ENCODE measurements at regions not wholly inside any gene's neighbourhood (a gene's known extent, or its start where the extent isn't known, plus 50 kb on each side); places are given as distances from the start of the nearest gene placed in this dataset.

- ATAC-seq: no peak
- no peak for TF ChIP-seq CREB5 (CRISPR knock-in tag; IDR thresholded peaks at IDR 0.05; ENCODE audit: low read depth)
- TF ChIP-seq ZFP3 (CRISPR knock-in tag; IDR thresholded peaks at IDR 0.05): no peak
- TF ChIP-seq ZNF70 (CRISPR knock-in tag; IDR thresholded peaks at IDR 0.05): no peak
- TF ChIP-seq POU6F1 (CRISPR knock-in tag; IDR thresholded peaks at IDR 0.05; ENCODE audit: borderline replicate concordance, low read depth): no peak
- no peak for TF ChIP-seq ISL1 (CRISPR knock-in tag; IDR thresholded peaks at IDR 0.05)
- TF ChIP-seq PPARA (CRISPR knock-in tag; IDR thresholded peaks at IDR 0.05; ENCODE audit: borderline replicate concordance): no peak
- TF ChIP-seq BACH2 (CRISPR knock-in tag; IDR thresholded peaks at IDR 0.05; ENCODE audit: borderline replicate concordance): no peak
- TF ChIP-seq GLIS3 (CRISPR knock-in tag; IDR thresholded peaks at IDR 0.05): no peak
- no peak for TF ChIP-seq CSDC2 (CRISPR knock-in tag; IDR thresholded peaks at IDR 0.05)
- TF ChIP-seq OSR1 (CRISPR knock-in tag; IDR thresholded peaks at IDR 0.05): no peak
- no peak for TF ChIP-seq TSHZ2 (CRISPR knock-in tag; IDR thresholded peaks at IDR 0.05)
- no peak for TF ChIP-seq ZNF8 (CRISPR knock-in tag; IDR thresholded peaks at IDR 0.05)
- TF ChIP-seq SNAI2 (CRISPR knock-in tag; IDR thresholded peaks at IDR 0.05): no peak
- no peak for TF ChIP-seq ZFP30 (CRISPR knock-in tag; IDR thresholded peaks at IDR 0.05)
- TF ChIP-seq PATZ1 (CRISPR knock-in tag; IDR thresholded peaks at IDR 0.05; ENCODE audit: borderline replicate concordance): no peak
- no peak for TF ChIP-seq RARB (CRISPR knock-in tag; IDR thresholded peaks at IDR 0.05)
These were observed 128.9 kb upstream of the RIOK3 start for GRCh38 chr18:23324056-23324811.

- no peak for ATAC-seq
- no peak for TF ChIP-seq POU6F1 (CRISPR knock-in tag; IDR thresholded peaks at IDR 0.05; ENCODE audit: borderline replicate concordance, low read depth)
- no peak for TF ChIP-seq GLIS3 (CRISPR knock-in tag; IDR thresholded peaks at IDR 0.05)
- TF ChIP-seq SNAI2 (CRISPR knock-in tag; IDR thresholded peaks at IDR 0.05): no peak
- no peak for TF ChIP-seq CSRNP3 (CRISPR knock-in tag; IDR thresholded peaks at IDR 0.05)
- TF ChIP-seq TCF4 (CRISPR knock-in tag; IDR thresholded peaks at IDR 0.05; ENCODE audit: borderline replicate concordance): no peak
- no peak for TF ChIP-seq ZNF70 (CRISPR knock-in tag; IDR thresholded peaks at IDR 0.05)
- no peak for TF ChIP-seq ESRRG (CRISPR knock-in tag; IDR thresholded peaks at IDR 0.05)
- no peak for TF ChIP-seq TSHZ2 (CRISPR knock-in tag; IDR thresholded peaks at IDR 0.05)
- TF ChIP-seq PATZ1 (CRISPR knock-in tag; IDR thresholded peaks at IDR 0.05; ENCODE audit: borderline replicate concordance): no peak
- no peak for TF ChIP-seq CSDC2 (CRISPR knock-in tag; IDR thresholded peaks at IDR 0.05)
- TF ChIP-seq ZC3H10 (CRISPR knock-in tag; IDR thresholded peaks at IDR 0.05): no peak
- no peak for TF ChIP-seq ZFP30 (CRISPR knock-in tag; IDR thresholded peaks at IDR 0.05)
- no peak for TF ChIP-seq BACH2 (CRISPR knock-in tag; IDR thresholded peaks at IDR 0.05; ENCODE audit: borderline replicate concordance)
- TF ChIP-seq ZNF565 (CRISPR knock-in tag; conservative IDR thresholded peaks at IDR 0.05; ENCODE audit: low read depth): no peak
- no peak for TF ChIP-seq ZNF8 (CRISPR knock-in tag; IDR thresholded peaks at IDR 0.05)
- TF ChIP-seq TOX (CRISPR knock-in tag; IDR thresholded peaks at IDR 0.05; ENCODE audit: borderline replicate concordance): no peak
- TF ChIP-seq OSR1 (CRISPR knock-in tag; IDR thresholded peaks at IDR 0.05): no peak
- no peak for TF ChIP-seq RARB (CRISPR knock-in tag; IDR thresholded peaks at IDR 0.05)
These were observed 128.2 kb upstream of the RIOK3 start for GRCh38 chr18:23324861-23325260.
